ENCODE measurements at regions not wholly inside any gene's neighbourhood (a gene's known extent, or its start where the extent isn't known, plus 50 kb on each side); places are given as distances from the start of the nearest gene placed in this dataset.
"Not testable (repeated sequence)": the region's sequence is repeated elsewhere in the genome, so short reads cannot be mapped to it uniquely, and the experiment has no call there.

DNA sequence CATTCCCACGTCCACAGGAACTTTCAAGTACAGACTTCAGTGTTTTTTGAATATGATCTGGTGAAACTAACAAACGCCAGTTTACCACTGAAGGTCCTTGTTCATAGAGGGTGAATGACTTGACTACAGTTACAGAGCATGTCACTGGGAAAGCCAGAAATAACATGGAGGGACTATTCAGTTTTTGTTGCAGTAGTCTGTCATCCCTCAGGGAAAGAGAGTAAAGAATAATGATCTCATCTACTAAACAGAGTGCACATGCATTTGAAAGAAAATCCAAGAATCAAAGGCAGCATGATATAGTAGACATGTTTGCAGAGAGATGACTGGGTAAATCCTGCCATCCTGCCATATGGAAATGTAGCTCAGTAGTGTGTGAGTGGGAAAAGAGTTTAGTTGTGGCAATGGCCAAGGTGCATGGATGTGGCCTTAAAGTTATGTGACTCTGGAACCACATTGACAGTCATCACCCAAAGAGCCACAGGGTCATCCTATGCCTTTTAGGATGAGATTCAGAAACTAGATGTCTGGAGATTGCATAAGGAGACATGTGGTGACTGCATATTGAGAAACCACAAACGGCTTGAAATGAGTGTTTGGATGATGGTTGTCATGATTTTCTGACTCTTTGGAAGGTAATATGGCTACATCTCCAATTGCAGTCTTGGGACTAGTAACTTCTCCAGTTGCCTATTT, 125.3 kb upstream of the ZEB2 start:
- intact Hi-C loops (cut with DNase I; ENCODE audit: low total_unique reads), result no loop called here
- no peak for TF ChIP-seq POLR2AphosphoS5 (IDR thresholded peaks at IDR 0.05)
- TF ChIP-seq, protein P1, sequence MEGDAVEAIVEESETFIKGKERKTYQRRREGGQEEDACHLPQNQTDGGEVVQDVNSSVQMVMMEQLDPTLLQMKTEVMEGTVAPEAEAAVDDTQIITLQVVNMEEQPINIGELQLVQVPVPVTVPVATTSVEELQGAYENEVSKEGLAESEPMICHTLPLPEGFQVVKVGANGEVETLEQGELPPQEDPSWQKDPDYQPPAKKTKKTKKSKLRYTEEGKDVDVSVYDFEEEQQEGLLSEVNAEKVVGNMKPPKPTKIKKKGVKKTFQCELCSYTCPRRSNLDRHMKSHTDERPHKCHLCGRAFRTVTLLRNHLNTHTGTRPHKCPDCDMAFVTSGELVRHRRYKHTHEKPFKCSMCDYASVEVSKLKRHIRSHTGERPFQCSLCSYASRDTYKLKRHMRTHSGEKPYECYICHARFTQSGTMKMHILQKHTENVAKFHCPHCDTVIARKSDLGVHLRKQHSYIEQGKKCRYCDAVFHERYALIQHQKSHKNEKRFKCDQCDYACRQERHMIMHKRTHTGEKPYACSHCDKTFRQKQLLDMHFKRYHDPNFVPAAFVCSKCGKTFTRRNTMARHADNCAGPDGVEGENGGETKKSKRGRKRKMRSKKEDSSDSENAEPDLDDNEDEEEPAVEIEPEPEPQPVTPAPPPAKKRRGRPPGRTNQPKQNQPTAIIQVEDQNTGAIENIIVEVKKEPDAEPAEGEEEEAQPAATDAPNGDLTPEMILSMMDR (IDR thresholded peaks at IDR 0.05), result no peak
- no peak for TF ChIP-seq POLR2A (IDR thresholded peaks at IDR 0.05)
- Histone ChIP-seq H3K4me1 (no peaks in the 10 kb centered on the region), H3K36me3 (no peaks in the 10 kb centered on the region), H3K27me3 (no peaks in the 10 kb centered on the region), H3K4me3 (no peak overlapping the region), H3K27ac (no peak overlapping the region), H3K9me3 (no peaks in the 10 kb centered on the region)
- DNase-seq (ENCODE audit: low spot score in 2 of 2), result no peak

DNA sequence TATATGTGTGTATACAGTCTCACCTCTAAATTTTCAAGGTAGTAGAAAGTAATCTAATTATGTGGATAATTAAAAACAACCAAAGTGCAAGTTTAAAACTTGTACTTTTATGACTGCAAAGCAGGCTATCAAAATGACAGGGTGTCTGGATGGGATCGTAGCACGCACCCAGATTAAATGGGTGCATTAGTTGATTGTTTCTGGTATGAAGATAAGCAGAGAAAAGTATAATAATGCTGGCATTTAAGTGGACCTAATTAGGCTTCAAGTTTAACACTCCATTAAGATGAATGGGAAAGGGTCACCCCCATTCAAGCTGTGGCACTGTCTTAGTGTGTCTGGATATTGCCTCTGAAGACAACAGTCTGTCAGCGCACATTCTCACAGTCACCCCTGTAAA, 124.6 kb upstream of the ZEB2 start:
- TF ChIP-seq, protein P1 (IDR thresholded peaks at IDR 0.05), result no peak
- TF ChIP-seq POLR2AphosphoS5 (IDR thresholded peaks at IDR 0.05), result no peak
- TF ChIP-seq POLR2A (IDR thresholded peaks at IDR 0.05), result no peak
- H3K4me1 ChIP-seq, result no peaks in the 10 kb centered on the region
- no peaks in the 10 kb centered on the region for H3K9me3 ChIP-seq
- no peak overlapping the region for H3K27ac ChIP-seq
- no peaks in the 10 kb centered on the region for H3K36me3 ChIP-seq
- DNase-seq (ENCODE audit: low spot score in 2 of 2), result no peak
- no peaks in the 10 kb centered on the region for H3K27me3 ChIP-seq
- no peak overlapping the region for H3K4me3 ChIP-seq
- intact Hi-C loops (cut with DNase I; ENCODE audit: low total_unique reads), result no loop called here

DNA sequence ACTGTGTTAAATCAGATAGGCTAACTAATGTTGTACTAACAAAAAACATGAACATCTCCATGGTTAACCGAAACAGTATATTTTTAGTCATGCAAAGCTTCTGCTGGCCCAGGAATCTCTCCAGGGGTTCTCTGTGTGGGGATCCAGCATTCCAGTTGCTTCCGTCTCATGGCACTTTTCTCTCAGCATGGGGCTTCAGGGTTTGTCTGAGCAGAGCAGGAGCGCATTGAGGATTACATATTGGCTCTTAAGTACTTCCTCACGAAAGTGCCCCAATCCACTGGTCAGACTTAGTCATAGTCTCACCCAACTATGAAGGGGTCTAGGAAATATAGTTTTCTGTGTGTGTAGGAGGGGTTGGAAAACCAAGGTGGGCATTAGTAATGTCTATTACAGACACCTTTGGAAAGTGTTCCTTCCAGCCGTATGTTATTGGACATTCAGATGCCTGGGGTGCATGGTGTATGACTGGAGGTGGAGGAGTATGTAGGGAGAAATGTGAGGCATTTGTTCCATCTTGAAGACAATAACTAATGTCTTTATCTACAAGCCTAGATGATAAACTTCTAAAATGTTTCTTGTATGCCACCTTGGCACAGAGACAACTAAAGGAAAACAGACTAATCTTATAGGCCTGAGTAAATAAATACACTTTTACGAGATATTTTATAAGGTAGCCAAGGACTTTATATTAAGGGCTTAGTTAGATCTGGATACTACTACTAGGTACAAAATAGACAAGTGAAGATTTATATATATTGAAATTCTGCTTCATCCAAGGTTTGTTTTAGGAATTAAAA, 123.8 kb upstream of the ZEB2 start:
- no peaks in the 10 kb centered on the region for H3K27me3 ChIP-seq
- H3K9me3 ChIP-seq, result no peaks in the 10 kb centered on the region
- H3K27ac ChIP-seq, result no peak overlapping the region
- no peak for DNase-seq (ENCODE audit: low spot score in 2 of 2)
- intact Hi-C loops (cut with DNase I; ENCODE audit: low total_unique reads), result no loop called here
- TF ChIP-seq, protein P1 (IDR thresholded peaks at IDR 0.05), result no peak
- no peak for TF ChIP-seq POLR2AphosphoS5 (IDR thresholded peaks at IDR 0.05)
- no peak for TF ChIP-seq POLR2A (IDR thresholded peaks at IDR 0.05)
- no peak overlapping the region for H3K4me3 ChIP-seq
- H3K36me3 ChIP-seq, result no peaks in the 10 kb centered on the region
- no peaks in the 10 kb centered on the region for H3K4me1 ChIP-seq

DNA sequence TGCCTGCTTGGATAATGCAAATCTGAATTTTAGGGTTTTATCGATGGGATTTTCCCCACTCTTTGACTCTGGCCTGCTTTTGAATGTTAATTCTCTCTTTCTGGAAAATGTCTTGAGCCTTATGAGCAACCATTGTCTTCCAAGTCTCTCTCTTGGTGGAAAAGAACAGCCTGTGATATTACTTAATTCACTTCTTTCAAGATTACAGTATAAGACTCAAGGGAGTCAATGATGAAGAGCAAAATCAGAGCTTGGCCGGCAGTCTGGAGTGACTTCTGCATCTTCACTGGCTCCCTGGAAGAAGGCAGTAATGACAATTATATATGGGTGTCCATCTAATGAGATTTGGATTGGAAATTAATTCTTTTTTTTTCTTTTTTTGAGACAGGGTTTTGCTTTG, 122.9 kb upstream of the ZEB2 start:
- TF ChIP-seq POLR2A (IDR thresholded peaks at IDR 0.05) (no peak), POLR2AphosphoS5 (IDR thresholded peaks at IDR 0.05) (no peak)

DNA sequence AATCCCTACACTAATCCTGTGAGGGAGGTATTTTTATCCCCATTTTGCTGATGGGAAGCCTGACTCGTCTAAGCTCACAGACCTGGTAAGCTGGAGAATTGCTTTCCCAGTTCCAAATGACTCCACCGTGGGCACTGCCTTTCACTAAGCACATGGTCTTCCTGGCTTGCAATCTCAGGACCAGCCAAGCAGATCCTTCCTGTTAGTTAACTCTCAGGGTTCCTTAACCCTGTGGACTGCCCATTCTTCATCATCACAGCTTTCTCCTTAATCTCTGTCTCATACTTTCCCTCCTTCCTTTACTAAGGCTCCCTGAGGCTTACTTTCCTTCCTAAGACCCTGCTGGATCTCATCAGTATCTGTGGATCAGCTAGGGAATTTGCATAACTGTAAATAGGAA, 122.2 kb upstream of the ZEB2 start:
- TF ChIP-seq POLR2A (IDR thresholded peaks at IDR 0.05), result no peak
- TF ChIP-seq, protein P1 (IDR thresholded peaks at IDR 0.05), result no peak
- intact Hi-C loops (cut with DNase I; ENCODE audit: low total_unique reads), result no loop called here
- Histone ChIP-seq H3K4me3 (no peak overlapping the region), H3K27ac (no peak overlapping the region), H3K9me3 (no peaks in the 10 kb centered on the region), H3K36me3 (no peaks in the 10 kb centered on the region), H3K4me1 (no peaks in the 10 kb centered on the region), H3K27me3 (no peaks in the 10 kb centered on the region)
- no peak for DNase-seq (ENCODE audit: low spot score in 2 of 2)

More for the DNA sequence above, 122.9 kb upstream of the ZEB2 start:
- H3K27me3 ChIP-seq, result no peaks in the 10 kb centered on the region
- no peaks in the 10 kb centered on the region for H3K9me3 ChIP-seq
- intact Hi-C loops (cut with DNase I; ENCODE audit: low total_unique reads), result no loop called here
- no peak for DNase-seq (ENCODE audit: low spot score in 2 of 2)
- no peak overlapping the region for H3K27ac ChIP-seq
- H3K4me3 ChIP-seq, result no peak overlapping the region
- no peaks in the 10 kb centered on the region for H3K4me1 ChIP-seq
- no peaks in the 10 kb centered on the region for H3K36me3 ChIP-seq

DNA sequence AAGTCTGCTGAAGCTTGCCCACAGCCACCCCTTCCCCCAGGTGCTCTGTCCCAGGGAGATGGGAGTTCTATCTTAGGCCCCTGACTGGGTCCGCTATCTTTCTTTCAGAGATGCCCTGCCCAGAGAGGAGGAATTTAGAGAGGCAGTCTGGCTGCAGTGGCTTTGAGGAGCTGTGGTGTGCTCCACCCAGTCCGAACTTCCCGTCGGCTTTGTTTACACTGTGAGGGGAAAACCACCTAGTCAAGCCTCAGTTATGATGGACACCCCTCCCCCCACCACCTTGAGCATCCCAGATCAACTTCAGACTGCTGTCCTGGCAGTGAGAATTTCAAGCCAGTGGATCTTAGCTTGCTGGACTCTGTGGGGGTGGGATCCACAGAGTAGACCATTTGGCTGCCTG, 118.3 kb upstream of the ZEB2 start:
- intact Hi-C loops (cut with DNase I; ENCODE audit: low total_unique reads), result loop anchor here (5.0 kb wide), 1 partner anchor 571 kb away; no protein-coding TSS in a partner anchor

DNA sequence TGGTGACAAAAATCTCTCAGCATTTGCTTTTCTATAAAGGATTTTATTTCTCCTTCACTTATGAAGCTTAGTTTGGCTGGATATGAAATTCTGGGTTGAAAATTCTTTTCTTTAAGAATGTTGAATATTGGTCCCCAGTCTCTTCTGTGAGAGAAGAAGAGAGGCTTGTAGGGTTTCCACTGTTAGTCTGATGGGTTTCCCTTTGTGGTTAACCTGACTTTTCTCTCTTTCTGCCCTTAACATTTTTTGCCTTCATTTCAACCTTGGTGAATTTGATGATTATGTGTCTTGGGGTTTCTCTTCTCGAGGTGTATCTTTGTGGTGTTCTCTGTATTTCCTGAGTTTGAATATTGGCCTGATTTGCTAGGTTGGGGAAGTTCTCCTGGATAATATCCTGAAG, 116.9 kb upstream of the ZEB2 start:
- H3K36me3 ChIP-seq; H3K4me3 ChIP-seq; H3K27me3 ChIP-seq; DNase-seq (ENCODE audit: low spot score in 2 of 2); H3K4me1 ChIP-seq; H3K9me3 ChIP-seq; H3K27ac ChIP-seq: not testable (repeated sequence)
- intact Hi-C loops (cut with DNase I; ENCODE audit: low total_unique reads), result loop anchor here (5.0 kb wide), 1 partner anchor 570 kb away; no protein-coding TSS in a partner anchor

More for the DNA sequence above, 118.3 kb upstream of the ZEB2 start:
- H3K27me3 ChIP-seq; H3K27ac ChIP-seq; H3K4me3 ChIP-seq; H3K36me3 ChIP-seq; H3K4me1 ChIP-seq; DNase-seq (ENCODE audit: low spot score in 2 of 2); H3K9me3 ChIP-seq: not testable (repeated sequence)
